Fibroblast of skin of scalp (primary cell): ENCODE measurements at regions not wholly inside any gene's neighbourhood (a gene's known extent, or its start where the extent isn't known, plus 50 kb on each side); places are given as distances from the start of the nearest gene placed in this dataset.
"Not testable (repeated sequence)": the region's sequence is repeated elsewhere in the genome, so short reads cannot be mapped to it uniquely, and the experiment has no call there.

Source experiments
- DNase-seq: peaks from one replicate; pipeline ENCODE4 v3.0.0-alpha.2; 2013

DNA sequence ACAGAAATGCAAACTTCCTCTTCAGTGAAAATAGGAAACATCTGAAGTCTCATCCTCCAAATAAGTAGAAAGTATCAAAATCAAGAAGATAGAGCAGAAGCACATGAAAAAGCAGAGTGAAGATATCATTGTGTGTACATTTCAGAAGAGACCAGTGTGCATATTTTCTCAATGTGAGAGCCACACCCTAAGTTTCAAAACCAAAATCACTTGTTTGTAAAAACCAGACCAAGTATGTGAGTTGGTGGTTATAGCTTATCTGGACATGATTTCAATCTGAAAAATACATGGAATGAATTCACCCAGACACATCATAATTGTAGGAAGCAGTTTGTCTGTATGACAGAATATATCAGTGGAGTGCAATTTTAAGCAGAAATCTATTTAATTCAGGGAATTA is 536.0 kb downstream of the JRKL start:
- DNase-seq: no peak

DNA sequence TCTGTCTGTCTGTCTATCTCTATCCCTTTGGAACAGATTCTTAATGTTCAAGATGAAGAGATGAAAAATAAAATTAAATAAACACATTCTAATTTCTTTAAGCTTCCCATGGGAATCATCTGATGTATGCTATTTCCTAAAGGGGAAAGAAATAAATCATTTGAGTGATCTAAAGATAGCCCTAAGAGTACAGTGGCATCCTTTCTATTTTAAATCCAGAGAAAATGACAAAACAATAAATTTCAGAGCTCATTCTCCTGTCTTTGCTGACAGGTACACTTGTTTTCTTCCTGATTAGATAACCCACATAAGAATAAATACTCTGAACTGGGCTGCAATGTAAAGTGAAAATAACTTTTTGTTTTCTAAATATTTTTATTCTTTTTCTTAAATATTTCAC is 550.4 kb downstream of the JRKL start:
- no peak for DNase-seq

DNA sequence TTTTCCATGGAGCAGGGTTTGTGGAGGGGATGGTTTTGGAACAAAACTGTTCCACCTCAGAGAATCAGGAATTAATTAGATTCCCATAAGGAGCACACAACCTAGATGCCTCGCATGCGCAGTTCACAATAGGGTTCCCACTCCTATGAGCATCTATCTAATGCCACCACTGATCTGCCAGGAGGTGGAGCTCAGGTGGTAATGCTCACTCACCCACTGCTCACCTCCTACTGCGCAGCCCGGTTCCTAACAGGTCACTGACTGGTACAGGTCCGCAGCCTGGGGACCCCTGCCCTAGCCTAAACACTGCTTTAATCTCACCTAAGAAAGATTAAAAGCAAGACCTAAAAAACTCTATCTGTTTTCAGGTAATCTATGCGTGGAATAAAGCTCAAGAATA is 553.0 kb downstream of the JRKL start:
- DNase-seq: no peak

DNA sequence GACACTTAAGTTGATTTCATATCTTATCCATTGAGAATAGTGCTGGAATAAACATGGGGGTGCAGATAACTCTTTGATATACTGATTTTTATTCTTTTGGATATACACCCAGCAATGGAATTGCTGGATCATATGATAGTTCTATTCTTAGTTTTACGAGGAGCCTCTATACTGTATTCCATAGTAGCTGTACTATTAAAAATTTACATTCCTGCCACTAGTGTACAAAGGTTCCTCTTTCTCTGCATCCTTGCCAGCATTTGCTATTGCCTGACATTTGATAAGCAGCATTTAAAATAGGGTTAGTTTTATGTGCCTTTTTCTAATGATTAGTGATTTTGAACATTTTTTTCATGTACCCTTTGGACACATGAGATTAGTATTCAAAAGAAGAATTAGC is 554.2 kb downstream of the JRKL start:
- no peak for DNase-seq

DNA sequence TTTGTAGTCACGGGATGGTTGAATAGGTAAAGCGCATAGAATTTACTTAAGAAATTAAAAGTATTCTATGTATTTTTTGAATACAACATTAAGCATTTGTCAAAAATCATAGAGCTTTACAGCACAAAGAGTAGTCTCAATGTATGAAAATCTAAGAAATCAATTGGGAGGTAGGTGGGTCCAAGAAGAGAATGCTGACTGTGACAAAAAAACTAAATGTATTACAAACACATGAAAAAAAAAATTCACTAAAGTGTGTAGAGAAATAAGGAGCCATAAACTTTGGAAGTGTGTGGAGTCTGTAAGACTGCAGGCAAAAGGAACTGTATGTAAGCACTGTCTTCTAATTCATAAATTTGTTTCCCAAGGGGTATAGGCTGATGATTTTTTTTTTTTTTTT is 558.3 kb downstream of the JRKL start:
- DNase-seq: no peak

DNA sequence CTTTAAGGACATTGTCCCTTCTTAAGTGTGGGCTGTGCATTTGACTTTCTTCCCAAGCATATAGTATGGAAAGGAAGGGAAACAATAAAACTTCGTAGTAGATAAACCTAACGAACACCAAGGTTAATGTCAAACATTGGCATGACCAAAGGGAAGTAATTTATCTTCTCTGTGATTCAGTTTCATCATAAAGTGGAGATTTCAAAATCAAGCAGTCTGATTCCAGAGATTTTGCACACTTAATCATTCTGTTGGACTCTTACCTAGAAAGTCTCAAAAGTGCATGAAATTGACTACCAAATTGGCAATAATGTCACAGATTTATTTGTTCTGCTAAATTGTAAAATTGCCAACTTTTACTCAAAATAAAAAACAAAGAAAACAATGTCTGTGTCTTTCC is 559.7 kb downstream of the JRKL start:
- no peak for DNase-seq

DNA sequence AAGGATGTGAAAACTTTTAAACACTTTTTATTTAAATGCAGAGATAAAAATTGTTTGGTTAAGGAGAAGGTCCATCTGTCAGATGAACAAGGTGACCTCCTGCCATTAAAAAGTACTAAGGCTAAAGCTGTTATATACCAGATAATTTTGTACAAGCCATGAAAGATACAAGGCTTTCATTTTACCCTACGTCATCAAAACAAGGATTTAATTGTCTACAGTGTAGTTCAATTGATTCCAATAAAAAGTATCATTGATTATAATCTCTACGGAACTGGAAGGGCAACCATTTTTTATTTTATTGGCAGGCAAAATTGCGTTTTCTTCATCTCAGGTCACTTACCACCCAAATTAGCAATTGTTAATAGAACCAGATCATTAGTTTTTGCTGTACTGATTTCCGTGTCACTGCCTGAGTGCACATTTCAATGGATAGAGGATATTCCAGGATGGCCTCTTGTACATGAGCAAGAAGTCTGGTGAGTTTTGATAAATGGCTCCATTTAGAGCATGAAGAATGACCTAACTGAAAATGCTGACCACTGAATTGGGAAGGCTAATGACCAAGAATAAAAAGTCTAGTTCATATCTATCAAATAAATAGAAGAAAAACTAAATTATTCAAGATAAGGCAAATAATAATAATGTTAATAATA is 564.9 kb downstream of the JRKL start:
- DNase-seq: no peak

- DNase-seq: no peak
Measured at GRCh38 chr11:96960476-96960875, 570.7 kb downstream of the JRKL start.

DNA sequence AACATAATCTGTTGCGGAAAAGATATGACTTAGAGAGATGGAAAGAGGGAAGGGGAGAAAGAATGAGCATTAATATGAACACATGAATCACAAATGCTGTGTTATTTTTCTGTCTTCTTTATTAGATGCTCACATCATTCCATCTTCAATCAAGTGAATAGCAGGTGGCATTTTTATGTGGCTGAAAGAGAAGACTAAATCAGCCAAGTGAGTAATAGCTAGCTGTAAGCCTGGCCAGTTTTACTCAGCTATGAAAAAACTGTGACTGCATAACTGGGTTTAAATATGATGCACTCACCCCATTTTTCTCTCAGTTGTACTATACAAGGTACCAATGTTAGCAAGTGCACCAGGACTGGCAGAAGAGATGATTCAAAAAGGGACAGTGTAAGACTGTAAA is 571.1 kb downstream of the JRKL start:
- DNase-seq: no peak

GRCh38 chr11:96961931-96962330 is 572.1 kb downstream of the JRKL start:
- DNase-seq: no peak

- no peak for DNase-seq
Measured at GRCh38 chr11:96963375-96963774, 573.6 kb downstream of the JRKL start.

- DNase-seq: peak; percentile 9
Measured at GRCh38 chr11:96964661-96965060, 574.8 kb downstream of the JRKL start.

- DNase-seq: peak; percentile 4
Measured at GRCh38 chr11:96967616-96968015, 577.8 kb downstream of the JRKL start.

GRCh38 chr11:96969251-96969650 is 579.4 kb downstream of the JRKL start:
- no peak for DNase-seq

DNA sequence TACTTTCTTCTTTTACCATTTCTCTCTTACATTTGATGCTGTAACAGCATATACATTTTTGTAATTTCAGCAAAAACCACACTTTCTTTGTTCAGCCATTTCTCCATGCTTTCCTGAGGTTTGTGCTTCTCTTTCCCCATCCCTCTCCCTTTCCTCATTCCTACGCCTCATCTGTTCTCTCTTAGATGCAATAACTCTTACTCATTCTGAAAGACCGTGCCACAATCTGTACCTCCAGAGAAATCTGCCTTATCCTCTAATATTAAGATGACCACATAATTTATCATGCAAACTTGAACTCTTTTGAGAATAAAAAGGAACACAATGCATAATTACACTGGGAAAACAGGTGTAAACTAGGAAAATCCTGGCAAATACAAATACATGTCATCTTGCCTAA is 588.9 kb downstream of the JRKL start:
- no peak for DNase-seq

DNA sequence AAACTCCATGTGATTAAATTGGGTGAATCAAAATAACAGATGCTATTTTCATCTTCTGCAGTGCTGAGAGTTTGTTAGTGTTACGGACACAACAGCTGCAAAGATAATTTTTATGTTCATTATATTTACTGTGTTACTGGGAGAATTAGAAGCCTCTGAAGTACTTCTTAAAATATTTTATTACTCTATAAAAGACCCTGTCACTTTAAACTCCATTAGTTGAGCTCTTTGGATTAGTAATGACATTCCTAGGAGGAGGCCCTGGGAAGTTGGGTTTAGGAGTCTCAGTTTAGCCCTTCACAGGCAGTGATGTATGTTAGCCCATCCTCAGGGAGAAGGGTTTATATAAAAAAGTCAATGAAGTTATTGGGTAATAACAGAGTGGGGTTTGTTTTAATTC is 596.7 kb downstream of the JRKL start:
- no peak for DNase-seq

DNA sequence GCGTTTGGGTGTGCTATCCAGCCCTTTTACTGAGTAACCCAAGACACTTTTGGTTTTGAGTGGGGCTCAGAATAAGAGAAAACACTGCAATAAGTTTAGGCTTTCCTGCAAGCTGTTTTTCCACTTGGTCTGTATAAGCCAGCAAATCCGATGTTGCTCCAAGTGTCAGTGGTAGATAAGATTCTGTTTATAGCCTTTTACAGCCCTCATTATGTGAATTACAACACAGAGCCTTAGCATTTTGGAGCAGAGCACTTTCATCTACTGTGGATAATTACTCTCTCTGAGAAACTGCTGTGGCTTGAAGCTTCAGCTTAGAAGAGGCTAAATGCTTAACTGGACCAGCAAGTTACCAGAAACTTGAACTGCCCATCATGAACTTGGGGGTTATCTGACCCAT is 601.1 kb downstream of the JRKL start:
- DNase-seq: no peak

- no peak for DNase-seq
Measured at GRCh38 chr11:97000481-97000880, 610.7 kb downstream of the JRKL start.

GRCh38 chr11:97007283-97007682 is 617.5 kb downstream of the JRKL start:
- no peak for DNase-seq

DNA sequence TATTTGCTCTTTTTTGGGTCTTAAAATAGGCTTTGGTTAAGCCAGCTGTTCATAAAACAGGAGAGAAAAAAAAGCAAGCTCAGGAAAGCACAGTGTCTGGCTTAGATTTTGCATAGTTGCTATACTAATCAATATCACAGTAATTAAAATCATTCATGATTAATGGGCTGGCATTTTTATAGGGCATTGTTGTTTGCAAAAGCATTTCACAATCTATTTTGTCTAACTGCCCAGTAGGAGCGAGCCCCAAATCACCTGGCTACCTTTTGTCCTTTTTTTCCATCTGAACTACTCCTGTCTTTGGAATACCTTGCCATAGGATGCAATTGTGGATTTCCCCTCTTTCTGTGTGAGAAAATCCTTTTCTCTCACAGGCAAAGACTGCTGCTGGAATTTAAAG is 619.8 kb downstream of the JRKL start:
- DNase-seq: no peak

GRCh38 chr11:97010997-97011396 is 621.2 kb downstream of the JRKL start:
- not testable (repeated sequence) for DNase-seq

GRCh38 chr11:97015327-97015726 is 625.5 kb downstream of the JRKL start:
- DNase-seq: no peak

DNA sequence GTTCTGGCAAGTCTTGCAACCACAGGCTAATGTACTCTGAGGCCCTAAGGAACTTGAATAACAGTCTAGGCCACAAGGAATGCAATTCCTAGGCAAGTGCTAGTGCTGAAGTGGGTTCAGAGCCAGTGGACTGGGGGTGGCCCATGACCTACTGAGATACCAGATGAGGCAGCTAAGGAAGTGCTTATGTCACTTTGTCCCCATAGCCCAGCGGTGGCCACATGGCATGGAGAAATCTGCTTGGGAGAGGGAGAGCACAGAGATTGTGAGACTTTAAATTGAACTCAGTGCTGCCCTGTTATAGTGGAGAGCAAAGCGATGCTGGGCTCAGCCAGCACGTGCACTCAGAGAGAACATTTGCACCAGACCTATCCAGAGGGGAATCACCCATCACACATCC is 629.5 kb downstream of the JRKL start:
- DNase-seq: no peak

DNA sequence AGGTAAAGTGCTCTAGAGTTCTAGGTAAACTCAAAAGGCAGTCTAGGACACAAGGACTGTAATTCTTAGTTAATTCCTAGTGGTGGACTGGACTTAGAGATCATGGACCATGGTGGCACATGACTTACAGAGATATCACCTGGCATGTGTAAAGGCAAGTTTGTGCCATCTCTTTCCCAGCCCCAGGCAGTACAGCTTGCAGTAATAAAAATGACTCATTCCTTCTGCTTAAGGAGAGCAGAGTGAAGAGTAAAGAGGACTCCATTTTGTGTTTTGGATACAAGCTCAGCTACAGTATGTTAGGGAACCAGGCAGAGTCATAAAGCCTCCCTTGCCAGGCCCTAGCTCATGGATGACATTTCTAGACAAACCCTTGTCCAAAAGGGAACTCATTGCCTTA is 629.9 kb downstream of the JRKL start:
- DNase-seq: no peak

- no peak for DNase-seq
Measured at GRCh38 chr11:97022955-97023354, 633.1 kb downstream of the JRKL start.
